ENCODE measurements at regions not wholly inside any gene's neighbourhood (a gene's known extent, or its start where the extent isn't known, plus 50 kb on each side); places are given as distances from the start of the nearest gene placed in this dataset.

- TF ChIP-seq SRF (IDR thresholded peaks at IDR 0.05; ENCODE audit: low read depth, low read length), result no peak
These were observed 90.2 kb upstream of the TMEM18 start (continued) for GRCh38 chr2:767440-767839.
